ENCODE measurements at regions not wholly inside any gene's neighbourhood (a gene's known extent, or its start where the extent isn't known, plus 50 kb on each side); places are given as distances from the start of the nearest gene placed in this dataset.

- Histone ChIP-seq H2AFZ (ENCODE audit: low read length) (no peak overlapping the region), H3K79me2 (ENCODE audit: low read length) (no peaks in the 10 kb centered on the region), H3K27me3 (replicated peaks; ENCODE audit: insufficient read depth, low read length) (no peaks in the 10 kb centered on the region), H3K9me2 (replicated peaks; ENCODE audit: insufficient read depth, low read length) (no peaks in the 10 kb centered on the region), H3K4me2 (ENCODE audit: low read depth, low read length) (no peak overlapping the region), H4K20me1 (ENCODE audit: insufficient read depth, low read length) (no peaks in the 10 kb centered on the region), H3K4me3 (ENCODE audit: low read length) (no peak overlapping the region), H3K9me3 (replicated peaks; ENCODE audit: insufficient read depth, low read length) (no peaks in the 10 kb centered on the region), H3F3A (ENCODE audit: insufficient read depth, low read length) (no peaks in the 10 kb centered on the region), H3K4me1 (ENCODE audit: low read length) (no peaks in the 10 kb centered on the region), H3K9ac (ENCODE audit: low read length) (no peak overlapping the region), H3K36me3 (replicated peaks; ENCODE audit: insufficient read depth, low read length) (no peaks in the 10 kb centered on the region), H3K27ac (ENCODE audit: low read length) (no peak overlapping the region)
- TF ChIP-seq, protein P1, sequence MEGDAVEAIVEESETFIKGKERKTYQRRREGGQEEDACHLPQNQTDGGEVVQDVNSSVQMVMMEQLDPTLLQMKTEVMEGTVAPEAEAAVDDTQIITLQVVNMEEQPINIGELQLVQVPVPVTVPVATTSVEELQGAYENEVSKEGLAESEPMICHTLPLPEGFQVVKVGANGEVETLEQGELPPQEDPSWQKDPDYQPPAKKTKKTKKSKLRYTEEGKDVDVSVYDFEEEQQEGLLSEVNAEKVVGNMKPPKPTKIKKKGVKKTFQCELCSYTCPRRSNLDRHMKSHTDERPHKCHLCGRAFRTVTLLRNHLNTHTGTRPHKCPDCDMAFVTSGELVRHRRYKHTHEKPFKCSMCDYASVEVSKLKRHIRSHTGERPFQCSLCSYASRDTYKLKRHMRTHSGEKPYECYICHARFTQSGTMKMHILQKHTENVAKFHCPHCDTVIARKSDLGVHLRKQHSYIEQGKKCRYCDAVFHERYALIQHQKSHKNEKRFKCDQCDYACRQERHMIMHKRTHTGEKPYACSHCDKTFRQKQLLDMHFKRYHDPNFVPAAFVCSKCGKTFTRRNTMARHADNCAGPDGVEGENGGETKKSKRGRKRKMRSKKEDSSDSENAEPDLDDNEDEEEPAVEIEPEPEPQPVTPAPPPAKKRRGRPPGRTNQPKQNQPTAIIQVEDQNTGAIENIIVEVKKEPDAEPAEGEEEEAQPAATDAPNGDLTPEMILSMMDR (IDR thresholded peaks at IDR 0.05; ENCODE audit: low read length) = no peak
- no peak for TF ChIP-seq EZH2 (optimal IDR thresholded peaks at IDR 0.05; ENCODE audit: low read depth, low read length)
- TF ChIP-seq EZH2phosphoT487 (IDR thresholded peaks at IDR 0.05; ENCODE audit: low read length) = no peak
- DNase-seq = no peak
These were observed 680.1 kb upstream of the RAB6C start for GRCh38 chr2:129299338-129299737.

GRCh38 chr2:129299756-129300155, 679.7 kb upstream of the RAB6C start:
- no peaks in the 10 kb centered on the region for H3K9me3 ChIP-seq (replicated peaks; ENCODE audit: insufficient read depth, low read length)
- no peaks in the 10 kb centered on the region for H4K20me1 ChIP-seq (ENCODE audit: insufficient read depth, low read length)
- no peak overlapping the region for H3K9ac ChIP-seq (ENCODE audit: low read length)
- no peaks in the 10 kb centered on the region for H3K9me2 ChIP-seq (replicated peaks; ENCODE audit: insufficient read depth, low read length)
- H3F3A ChIP-seq (ENCODE audit: insufficient read depth, low read length) = no peaks in the 10 kb centered on the region
- no peak overlapping the region for H2AFZ ChIP-seq (ENCODE audit: low read length)
- H3K27me3 ChIP-seq (replicated peaks; ENCODE audit: insufficient read depth, low read length) = no peaks in the 10 kb centered on the region
- H3K36me3 ChIP-seq (replicated peaks; ENCODE audit: insufficient read depth, low read length) = no peaks in the 10 kb centered on the region
- TF ChIP-seq, protein P1 (IDR thresholded peaks at IDR 0.05; ENCODE audit: low read length) = no peak
- TF ChIP-seq EZH2phosphoT487 (IDR thresholded peaks at IDR 0.05; ENCODE audit: low read length) (no peak), EZH2 (optimal IDR thresholded peaks at IDR 0.05; ENCODE audit: low read depth, low read length) (no peak)
- H3K4me3 ChIP-seq (ENCODE audit: low read length) = no peak overlapping the region
- H3K79me2 ChIP-seq (ENCODE audit: low read length) = no peaks in the 10 kb centered on the region
- H3K4me1 ChIP-seq (ENCODE audit: low read length) = no peaks in the 10 kb centered on the region
- no peak for DNase-seq
- no peak overlapping the region for H3K27ac ChIP-seq (ENCODE audit: low read length)
- H3K4me2 ChIP-seq (ENCODE audit: low read depth, low read length) = no peak overlapping the region

GRCh38 chr2:129300456-129300855, 679.0 kb upstream of the RAB6C start:
- Histone ChIP-seq H4K20me1 (ENCODE audit: insufficient read depth, low read length) (no peaks in the 10 kb centered on the region), H3K4me3 (ENCODE audit: low read length) (no peak overlapping the region), H3K4me2 (ENCODE audit: low read depth, low read length) (no peak overlapping the region), H3K9me3 (replicated peaks; ENCODE audit: insufficient read depth, low read length) (no peaks in the 10 kb centered on the region), H2AFZ (ENCODE audit: low read length) (no peak overlapping the region), H3K27me3 (replicated peaks; ENCODE audit: insufficient read depth, low read length) (no peaks in the 10 kb centered on the region), H3K79me2 (ENCODE audit: low read length) (no peaks in the 10 kb centered on the region), H3K36me3 (replicated peaks; ENCODE audit: insufficient read depth, low read length) (no peaks in the 10 kb centered on the region), H3F3A (ENCODE audit: insufficient read depth, low read length) (no peaks in the 10 kb centered on the region), H3K9me2 (replicated peaks; ENCODE audit: insufficient read depth, low read length) (no peaks in the 10 kb centered on the region), H3K9ac (ENCODE audit: low read length) (no peak overlapping the region), H3K27ac (ENCODE audit: low read length) (no peak overlapping the region), H3K4me1 (ENCODE audit: low read length) (no peaks in the 10 kb centered on the region)
- no peak for TF ChIP-seq EZH2phosphoT487 (IDR thresholded peaks at IDR 0.05; ENCODE audit: low read length)
- no peak for TF ChIP-seq EZH2 (optimal IDR thresholded peaks at IDR 0.05; ENCODE audit: low read depth, low read length)
- TF ChIP-seq, protein P1 (IDR thresholded peaks at IDR 0.05; ENCODE audit: low read length) = no peak
- DNase-seq = no peak
